ENCODE measurements at regions not wholly inside any gene's neighbourhood (a gene's known extent, or its start where the extent isn't known, plus 50 kb on each side); places are given as distances from the start of the nearest gene placed in this dataset.

GRCh38 chr1:214202992-214203391 is 78.0 kb upstream of the SMYD2 start:
- FAIRE-seq (no peak), DNase-seq (ENCODE audit: low read depth, low spot score) (no peak)
- H3K36me3 ChIP-seq (ENCODE audit: control insufficient read depth in 2 of 2, extremely low read depth in 1 of 2, insufficient read depth in 2 of 2, low read length in 2 of 2), result no peaks in the 10 kb centered on the region
- H3K9ac ChIP-seq (ENCODE audit: control insufficient read depth, extremely low read depth, insufficient read depth, low read length), result no peak overlapping the region
- H3K4me2 ChIP-seq (ENCODE audit: control insufficient read depth, extremely low read depth, insufficient read depth, low read depth, low read length), result no peak overlapping the region
- no peaks in the 10 kb centered on the region for H3K9me1 ChIP-seq (ENCODE audit: control insufficient read depth, extremely low read depth, insufficient read depth, low read length)
- dilution Hi-C loops (cut with MboI; ENCODE audit: extremely low pct_ligation_motif_present, low sequenced_read_pairs), result no loop called here
- H3K27ac ChIP-seq (ENCODE audit: control insufficient read depth, insufficient read depth, low read length), result no peak overlapping the region
- H3K9me3 ChIP-seq (ENCODE audit: control insufficient read depth, low read depth, low read length), result no peaks in the 10 kb centered on the region
- H3K4me3 ChIP-seq (ENCODE audit: control insufficient read depth in 2 of 3, extremely low read depth in 1 of 3, insufficient read depth in 2 of 3, low read depth in 1 of 3, low read length in 3 of 3), result no peak overlapping the region
- no peak overlapping the region for H2AFZ ChIP-seq (ENCODE audit: control insufficient read depth, low read length)
- TF ChIP-seq CTCF (optimal IDR thresholded peaks at IDR 0.05 in 1 of 3, IDR thresholded peaks at IDR 0.05 in 1 of 3, conservative IDR thresholded peaks at IDR 0.05 in 1 of 3; ENCODE audit: extremely low read depth in 1 of 3, insufficient read depth in 2 of 3, low read length in 3 of 3) (no peak), EZH2 (IDR thresholded peaks at IDR 0.05; ENCODE audit: low read length) (no peak)
- H4K20me1 ChIP-seq (ENCODE audit: control insufficient read depth, extremely low read depth, insufficient read depth, low read length), result no peaks in the 10 kb centered on the region
- no peaks in the 10 kb centered on the region for H3K79me2 ChIP-seq (ENCODE audit: control insufficient read depth, insufficient read depth, low read length)
- H3K27me3 ChIP-seq (ENCODE audit: control insufficient read depth, extremely low read depth, insufficient read depth, low read length), result no peaks in the 10 kb centered on the region
- no peaks in the 10 kb centered on the region for H3K4me1 ChIP-seq (ENCODE audit: control insufficient read depth, extremely low read depth, insufficient read depth, low read length)

GRCh38 chr1:214205053-214205452 is 75.9 kb upstream of the SMYD2 start:
- TF ChIP-seq CTCF (optimal IDR thresholded peaks at IDR 0.05 in 1 of 3, IDR thresholded peaks at IDR 0.05 in 1 of 3, conservative IDR thresholded peaks at IDR 0.05 in 1 of 3; ENCODE audit: extremely low read depth in 1 of 3, insufficient read depth in 2 of 3, low read length in 3 of 3) (no peak), EZH2 (IDR thresholded peaks at IDR 0.05; ENCODE audit: low read length) (no peak)
- H3K9me1 ChIP-seq (ENCODE audit: control insufficient read depth, extremely low read depth, insufficient read depth, low read length), result no peaks in the 10 kb centered on the region
- no peaks in the 10 kb centered on the region for H3K9me3 ChIP-seq (ENCODE audit: control insufficient read depth, low read depth, low read length)
- no peaks in the 10 kb centered on the region for H3K27me3 ChIP-seq (ENCODE audit: control insufficient read depth, extremely low read depth, insufficient read depth, low read length)
- no peak overlapping the region for H3K4me3 ChIP-seq (ENCODE audit: control insufficient read depth in 2 of 3, extremely low read depth in 1 of 3, insufficient read depth in 2 of 3, low read depth in 1 of 3, low read length in 3 of 3)
- no peaks in the 10 kb centered on the region for H3K4me1 ChIP-seq (ENCODE audit: control insufficient read depth, extremely low read depth, insufficient read depth, low read length)
- H2AFZ ChIP-seq (ENCODE audit: control insufficient read depth, low read length), result no peak overlapping the region
- no peak for DNase-seq (ENCODE audit: low read depth, low spot score)
- FAIRE-seq, result no peak
- no peak overlapping the region for H3K27ac ChIP-seq (ENCODE audit: control insufficient read depth, insufficient read depth, low read length)
- H3K79me2 ChIP-seq (ENCODE audit: control insufficient read depth, insufficient read depth, low read length), result no peaks in the 10 kb centered on the region
- no peak overlapping the region for H3K9ac ChIP-seq (ENCODE audit: control insufficient read depth, extremely low read depth, insufficient read depth, low read length)
- dilution Hi-C loops (cut with MboI; ENCODE audit: extremely low pct_ligation_motif_present, low sequenced_read_pairs), result no loop called here
- no peaks in the 10 kb centered on the region for H4K20me1 ChIP-seq (ENCODE audit: control insufficient read depth, extremely low read depth, insufficient read depth, low read length)
- no peak overlapping the region for H3K4me2 ChIP-seq (ENCODE audit: control insufficient read depth, extremely low read depth, insufficient read depth, low read depth, low read length)
- H3K36me3 ChIP-seq (ENCODE audit: control insufficient read depth in 2 of 2, extremely low read depth in 1 of 2, insufficient read depth in 2 of 2, low read length in 2 of 2), result no peaks in the 10 kb centered on the region

Data from keratinocyte (primary cell).